Suprapubic skin (tissue), 4 donors: ENCODE measurements at regions not wholly inside any gene's neighbourhood (a gene's known extent, or its start where the extent isn't known, plus 50 kb on each side); places are given as distances from the start of the nearest gene placed in this dataset.

Source experiments
- DNase-seq, 2 donors: peaks; one replicate each; pipeline ENCODE4 v3.0.0-alpha.2; 2019; ENCODE audit warnings: low spot score in 2 of 2
- H3K27ac ChIP-seq: fragments of 200-600 bp; sonication (generic); one replicate; pipeline ENCODE4 v1.5.1; 2019
- H3K27me3 ChIP-seq: fragments of 200-600 bp; sonication (generic); one replicate; pipeline ENCODE4 v1.5.1; 2019
- H3K36me3 ChIP-seq: fragments of 200-600 bp; sonication (generic); one replicate; pipeline ENCODE4 v1.5.1; 2019
- H3K4me1 ChIP-seq: fragments of 200-600 bp; sonication (generic); one replicate; pipeline ENCODE4 v1.5.1; 2019
- H3K4me3 ChIP-seq: fragments of 200-600 bp; sonication (generic); one replicate; pipeline ENCODE4 v1.5.1; 2019; ENCODE audit warnings: mild to moderate bottlenecking
- H3K9me3 ChIP-seq: fragments of 200-600 bp; sonication (generic); one replicate; pipeline ENCODE4 v1.5.1; 2019
- EP300 ChIP-seq: sonication (generic); formaldehyde crosslinking; IDR thresholded peaks from one replicate; pipeline ENCODE4 v1.6.1; 2017; ENCODE audit warnings: antibody characterized with exemption
- POLR2A ChIP-seq, 2 donors: fragments of 450-650 bp; IDR thresholded peaks; one replicate each; pipeline ENCODE4 v1.6.1; 2017; ENCODE audit warnings: antibody characterized with exemption in 2 of 2, mild to moderate bottlenecking in 2 of 2, moderate library complexity in 2 of 2
- POLR2AphosphoS5 ChIP-seq, 3 donors: sonication (generic); formaldehyde crosslinking; IDR thresholded peaks; one replicate each; pipeline ENCODE4 v1.6.1; 2017; ENCODE audit warnings: antibody characterized with exemption in 3 of 3
- WGBS: methylation state at CpG from one replicate; pipeline ENCODE4 v1.1.5; 2018; 5-methylcytosine and 5-hydroxymethylcytosine counted together
- TF ChIP-seq, protein P1 (sequence below), 2 donors: fragments of 200-600 bp in 1 of 2; fragments of 450-650 bp in 1 of 2; sonication (generic) in 1 of 2; IDR thresholded peaks; one replicate each; pipeline ENCODE4 v1.5.1; 2016 to 2019; ENCODE audit warnings: antibody characterized with exemption in 2 of 2, mild to moderate bottlenecking in 1 of 2, moderate library complexity in 1 of 2

DNA sequence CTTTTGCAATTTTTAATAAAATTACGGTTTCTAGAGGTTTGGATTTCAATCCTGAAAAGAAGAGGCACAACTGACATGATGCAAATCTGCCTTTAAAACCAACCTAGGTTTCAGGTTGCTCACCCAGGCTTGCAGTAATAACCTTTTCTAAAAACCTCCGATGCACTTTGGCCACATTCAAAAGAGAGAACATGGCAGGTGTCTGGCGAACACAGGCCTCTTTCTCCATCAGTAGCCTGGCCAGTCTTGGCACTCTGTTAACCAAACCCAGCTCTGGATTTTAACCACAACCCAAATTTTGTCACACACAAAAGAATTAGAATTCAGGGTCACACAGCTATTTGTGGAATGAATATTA is 55.8 kb upstream of the MAFB start:
- H3K36me3 ChIP-seq, result no peaks in the 10 kb centered on the region

DNA sequence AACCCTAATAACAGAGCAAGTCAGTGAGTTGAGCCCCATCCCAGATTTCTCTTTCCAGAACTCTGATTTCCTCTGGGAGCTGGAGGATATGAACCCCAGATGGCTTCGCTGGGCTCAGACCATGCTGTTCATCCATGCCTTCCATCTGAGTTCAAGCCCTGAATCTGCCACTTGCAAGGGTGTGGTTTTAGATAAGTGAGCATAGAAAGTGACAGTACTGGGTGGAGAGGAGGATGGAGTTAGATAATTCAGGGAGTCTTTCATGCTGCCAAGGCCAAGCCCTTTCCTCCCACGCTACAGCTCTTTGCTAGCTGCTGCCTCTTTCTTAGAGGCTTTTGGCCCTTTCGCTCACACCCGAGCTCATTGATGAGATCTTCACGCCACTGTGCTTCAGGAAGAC is 57.2 kb upstream of the MAFB start:
- Histone ChIP-seq H3K27me3 (peaks cover 3% of the 10 kb centered on the region), H3K9me3 (no peaks in the 10 kb centered on the region), H3K27ac (no peak overlapping the region), H3K36me3 (no peaks in the 10 kb centered on the region), H3K4me1 (no peaks in the 10 kb centered on the region), H3K4me3 (no peak overlapping the region)
- TF ChIP-seq, protein P1, sequence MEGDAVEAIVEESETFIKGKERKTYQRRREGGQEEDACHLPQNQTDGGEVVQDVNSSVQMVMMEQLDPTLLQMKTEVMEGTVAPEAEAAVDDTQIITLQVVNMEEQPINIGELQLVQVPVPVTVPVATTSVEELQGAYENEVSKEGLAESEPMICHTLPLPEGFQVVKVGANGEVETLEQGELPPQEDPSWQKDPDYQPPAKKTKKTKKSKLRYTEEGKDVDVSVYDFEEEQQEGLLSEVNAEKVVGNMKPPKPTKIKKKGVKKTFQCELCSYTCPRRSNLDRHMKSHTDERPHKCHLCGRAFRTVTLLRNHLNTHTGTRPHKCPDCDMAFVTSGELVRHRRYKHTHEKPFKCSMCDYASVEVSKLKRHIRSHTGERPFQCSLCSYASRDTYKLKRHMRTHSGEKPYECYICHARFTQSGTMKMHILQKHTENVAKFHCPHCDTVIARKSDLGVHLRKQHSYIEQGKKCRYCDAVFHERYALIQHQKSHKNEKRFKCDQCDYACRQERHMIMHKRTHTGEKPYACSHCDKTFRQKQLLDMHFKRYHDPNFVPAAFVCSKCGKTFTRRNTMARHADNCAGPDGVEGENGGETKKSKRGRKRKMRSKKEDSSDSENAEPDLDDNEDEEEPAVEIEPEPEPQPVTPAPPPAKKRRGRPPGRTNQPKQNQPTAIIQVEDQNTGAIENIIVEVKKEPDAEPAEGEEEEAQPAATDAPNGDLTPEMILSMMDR (IDR thresholded peaks at IDR 0.05), result no peak
- TF ChIP-seq POLR2AphosphoS5 (IDR thresholded peaks at IDR 0.05), result no peak
- no peak for TF ChIP-seq POLR2A (IDR thresholded peaks at IDR 0.05)
- TF ChIP-seq EP300, result no peak
- 58% methylated on average over 5 of the region's 5 CpGs for WGBS
- no peak for DNase-seq

More for the DNA sequence above, 55.8 kb upstream of the MAFB start:
- Histone ChIP-seq H3K9me3 (no peaks in the 10 kb centered on the region), H3K4me1 (no peaks in the 10 kb centered on the region), H3K27ac (no peak overlapping the region), H3K4me3 (no peak overlapping the region), H3K27me3 (peaks cover 3% of the 10 kb centered on the region)
- 75% methylated on average over 3 of the region's 3 CpGs for WGBS
- DNase-seq, result no peak
- TF ChIP-seq POLR2A (IDR thresholded peaks at IDR 0.05) (no peak), EP300 (no peak), POLR2AphosphoS5 (IDR thresholded peaks at IDR 0.05) (no peak)
- TF ChIP-seq, protein P1 (IDR thresholded peaks at IDR 0.05), result no peak

DNA sequence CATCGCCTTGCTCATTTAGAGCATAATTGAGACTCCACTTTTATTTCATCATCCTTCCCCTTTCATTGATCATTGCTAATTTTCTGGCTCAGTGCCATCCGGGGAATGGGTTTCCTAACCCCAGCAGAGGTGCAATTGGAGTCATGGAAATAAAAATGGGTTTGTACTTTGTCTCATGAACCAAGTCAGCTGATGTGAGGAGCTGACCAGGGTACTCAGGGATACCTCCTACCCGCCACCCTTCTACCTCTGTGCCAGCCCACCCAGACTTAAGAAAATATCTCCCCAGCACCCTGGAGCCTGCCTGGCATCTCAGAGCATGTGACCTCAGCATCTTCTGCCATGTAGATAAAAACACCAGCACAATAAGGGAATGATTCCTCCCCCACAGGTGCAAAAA is 59.1 kb upstream of the MAFB start:
- H3K27ac ChIP-seq, result no peak overlapping the region
- no peaks in the 10 kb centered on the region for H3K27me3 ChIP-seq
- TF ChIP-seq, protein P1 (IDR thresholded peaks at IDR 0.05), result no peak
- TF ChIP-seq POLR2A (IDR thresholded peaks at IDR 0.05) (no peak), EP300 (no peak), POLR2AphosphoS5 (IDR thresholded peaks at IDR 0.05) (no peak)
- DNase-seq, result no peak
- no peaks in the 10 kb centered on the region for H3K9me3 ChIP-seq
- no peak overlapping the region for H3K4me3 ChIP-seq
- H3K36me3 ChIP-seq, result no peaks in the 10 kb centered on the region
- WGBS, result 90% methylated on average over 3 of the region's 3 CpGs
- no peaks in the 10 kb centered on the region for H3K4me1 ChIP-seq

DNA sequence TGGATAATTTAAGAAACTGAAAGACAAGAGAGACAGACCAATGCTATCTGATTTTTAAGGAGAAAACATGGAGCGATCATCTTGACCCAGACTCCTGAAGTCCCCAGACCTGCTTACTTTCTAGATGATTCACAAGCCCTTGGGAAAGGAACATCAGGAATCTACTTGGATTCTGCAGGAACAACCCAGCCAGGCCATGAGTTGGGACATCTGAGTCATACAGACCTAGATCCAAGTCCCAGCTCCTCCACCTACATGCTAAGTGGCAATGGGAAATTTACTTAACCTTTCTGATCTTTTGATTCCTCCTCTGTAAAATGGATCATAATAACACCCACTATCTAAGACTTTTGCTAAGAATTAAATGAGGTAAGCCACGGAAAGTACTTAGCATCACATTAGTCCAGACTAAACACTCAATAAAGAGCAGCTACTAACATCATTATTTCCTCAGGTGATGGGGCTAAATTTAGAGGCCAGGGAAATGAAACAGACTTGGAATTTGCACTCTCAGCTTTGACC is 61.0 kb upstream of the MAFB start:
- no peak for DNase-seq
- Histone ChIP-seq H3K27me3 (no peaks in the 10 kb centered on the region), H3K4me1 (peaks cover 9% of the 10 kb centered on the region), H3K27ac (no peak overlapping the region), H3K36me3 (no peaks in the 10 kb centered on the region), H3K9me3 (no peaks in the 10 kb centered on the region), H3K4me3 (no peak overlapping the region)
- WGBS, result 72% methylated on average over 2 of the region's 2 CpGs
- TF ChIP-seq, protein P1 (IDR thresholded peaks at IDR 0.05), result no peak
- TF ChIP-seq POLR2A (IDR thresholded peaks at IDR 0.05) (no peak), POLR2AphosphoS5 (IDR thresholded peaks at IDR 0.05) (no peak), EP300 (no peak)

DNA sequence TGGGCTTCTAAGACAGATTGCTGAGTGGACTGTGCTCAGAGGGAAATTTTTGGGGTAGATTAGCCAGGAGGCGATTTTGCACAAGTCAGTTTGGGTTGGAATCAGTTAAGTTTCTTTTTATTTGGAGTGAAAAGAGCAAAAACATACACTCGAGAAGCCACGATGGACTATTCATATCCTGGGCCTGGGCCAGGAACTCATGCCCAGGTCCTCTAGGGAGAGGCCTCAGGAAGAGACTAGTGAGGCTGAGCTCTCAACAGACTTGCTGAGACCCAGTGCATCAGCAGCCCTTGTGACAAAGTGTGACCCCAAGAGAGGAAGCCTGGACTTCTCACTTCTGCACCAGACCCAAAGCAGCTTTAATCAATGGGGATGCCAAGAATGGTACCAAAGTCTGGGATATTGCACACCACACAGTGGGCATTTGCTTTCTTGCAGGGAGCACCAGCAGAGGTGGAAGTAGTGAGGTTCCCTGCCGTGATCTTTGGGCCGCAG is 61.6 kb upstream of the MAFB start:
- H3K36me3 ChIP-seq, result no peaks in the 10 kb centered on the region
- peaks cover 9% of the 10 kb centered on the region for H3K4me1 ChIP-seq
- DNase-seq, result no peak
- 51% methylated on average over 5 of the region's 5 CpGs for WGBS
- no peak overlapping the region for H3K27ac ChIP-seq
- no peaks in the 10 kb centered on the region for H3K9me3 ChIP-seq
- TF ChIP-seq POLR2AphosphoS5 (IDR thresholded peaks at IDR 0.05), result no peak
- TF ChIP-seq, protein P1 (IDR thresholded peaks at IDR 0.05), result no peak
- TF ChIP-seq EP300, result no peak
- no peak for TF ChIP-seq POLR2A (IDR thresholded peaks at IDR 0.05)
- no peaks in the 10 kb centered on the region for H3K27me3 ChIP-seq
- no peak overlapping the region for H3K4me3 ChIP-seq
